NB4 (cell line): ENCODE measurements at regions not wholly inside any gene's neighbourhood (a gene's known extent, or its start where the extent isn't known, plus 50 kb on each side); places are given as distances from the start of the nearest gene placed in this dataset.
"Not testable (repeated sequence)": the region's sequence is repeated elsewhere in the genome, so short reads cannot be mapped to it uniquely, and the experiment has no call there.

Experiments
- DNase-seq: peaks from one replicate; pipeline ENCODE4 v3.0.0; 2010; ENCODE audit warnings: low read depth
- H3K4me3 ChIP-seq: one replicate; pipeline ENCODE4 v1.5.1; 2011; ENCODE audit warnings: mild to moderate bottlenecking, low read depth, low read length, moderate library complexity
- MAX ChIP-seq: IDR thresholded peaks from 2 replicates; pipeline ENCODE4 v1.6.1; 2011; ENCODE audit warnings: low read depth, low read length
- MYC ChIP-seq: IDR thresholded peaks from 2 replicates; pipeline ENCODE4 v1.6.1; 2011; ENCODE audit warnings: low read depth, low read length
- POLR2A ChIP-seq: IDR thresholded peaks from 2 replicates; pipeline ENCODE4 v1.6.1; 2011; ENCODE audit warnings: mild to moderate bottlenecking; ENCODE audit not compliant: insufficient read length; ENCODE audit errors: extremely low read depth
- TF ChIP-seq, protein P1 (sequence below): IDR thresholded peaks from one replicate; pipeline ENCODE4 v1.5.1; 2012; ENCODE audit warnings: low read depth, low read length

DNA sequence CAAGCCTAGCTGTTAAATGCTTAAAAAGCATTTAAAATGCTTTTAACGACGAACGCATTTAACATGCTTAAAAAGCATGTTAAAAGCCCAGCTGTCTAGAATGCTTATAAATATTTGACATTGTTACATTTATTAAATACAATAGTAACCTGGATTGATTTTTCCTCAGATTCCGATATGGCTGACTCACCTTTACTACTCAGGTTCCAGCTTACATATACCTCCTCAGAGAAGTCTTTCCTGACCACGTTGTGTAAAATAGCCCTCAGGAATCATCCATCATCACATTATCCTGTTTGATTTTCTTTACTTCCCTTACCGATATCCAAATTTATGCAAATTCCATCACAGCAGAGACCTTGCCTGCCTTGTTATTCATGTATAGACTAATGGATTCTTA is 51.4 kb downstream of the SLC41A2 start:
- DNase-seq = no peak
- TF ChIP-seq MYC (no peak), MAX (no peak), POLR2A (no peak)
- TF ChIP-seq, protein P1, sequence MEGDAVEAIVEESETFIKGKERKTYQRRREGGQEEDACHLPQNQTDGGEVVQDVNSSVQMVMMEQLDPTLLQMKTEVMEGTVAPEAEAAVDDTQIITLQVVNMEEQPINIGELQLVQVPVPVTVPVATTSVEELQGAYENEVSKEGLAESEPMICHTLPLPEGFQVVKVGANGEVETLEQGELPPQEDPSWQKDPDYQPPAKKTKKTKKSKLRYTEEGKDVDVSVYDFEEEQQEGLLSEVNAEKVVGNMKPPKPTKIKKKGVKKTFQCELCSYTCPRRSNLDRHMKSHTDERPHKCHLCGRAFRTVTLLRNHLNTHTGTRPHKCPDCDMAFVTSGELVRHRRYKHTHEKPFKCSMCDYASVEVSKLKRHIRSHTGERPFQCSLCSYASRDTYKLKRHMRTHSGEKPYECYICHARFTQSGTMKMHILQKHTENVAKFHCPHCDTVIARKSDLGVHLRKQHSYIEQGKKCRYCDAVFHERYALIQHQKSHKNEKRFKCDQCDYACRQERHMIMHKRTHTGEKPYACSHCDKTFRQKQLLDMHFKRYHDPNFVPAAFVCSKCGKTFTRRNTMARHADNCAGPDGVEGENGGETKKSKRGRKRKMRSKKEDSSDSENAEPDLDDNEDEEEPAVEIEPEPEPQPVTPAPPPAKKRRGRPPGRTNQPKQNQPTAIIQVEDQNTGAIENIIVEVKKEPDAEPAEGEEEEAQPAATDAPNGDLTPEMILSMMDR = no peak
- no peak overlapping the region for H3K4me3 ChIP-seq

DNA sequence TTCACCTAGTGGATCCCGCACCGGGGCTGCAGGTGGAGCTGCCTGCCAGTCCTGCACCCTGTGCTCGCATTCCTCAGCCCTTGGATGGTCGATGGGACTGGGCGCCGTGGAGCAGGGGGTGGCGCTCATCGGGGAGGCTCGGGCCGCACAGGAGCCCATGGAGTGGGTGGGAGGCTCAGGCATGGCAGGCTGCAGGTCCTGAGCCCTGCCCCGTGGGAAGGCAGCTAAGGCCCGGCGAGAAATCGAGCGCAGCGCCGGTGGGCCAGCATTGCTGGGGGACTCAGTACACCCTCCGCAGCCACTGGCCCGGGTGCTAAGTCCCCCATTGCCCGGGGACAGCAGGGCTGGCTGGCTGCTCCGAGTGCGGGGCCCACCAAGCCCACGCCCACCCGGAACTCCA is 52.6 kb downstream of the SLC41A2 start:
- H3K4me3 ChIP-seq, DNase-seq: not testable (repeated sequence)

GRCh38 chr12:104903648-104904423 is 54.3 kb downstream of the SLC41A2 start:
- no peak for TF ChIP-seq MAX
- TF ChIP-seq, protein P1 = no peak
- TF ChIP-seq MYC = no peak
- TF ChIP-seq POLR2A = no peak
- H3K4me3 ChIP-seq = no peak overlapping the region
- DNase-seq = no peak

GRCh38 chr12:104902125-104902524 is 56.0 kb downstream of the SLC41A2 start:
- no peak for DNase-seq
- TF ChIP-seq POLR2A (no peak), MYC (no peak), MAX (no peak)
- TF ChIP-seq, protein P1 = no peak

DNA sequence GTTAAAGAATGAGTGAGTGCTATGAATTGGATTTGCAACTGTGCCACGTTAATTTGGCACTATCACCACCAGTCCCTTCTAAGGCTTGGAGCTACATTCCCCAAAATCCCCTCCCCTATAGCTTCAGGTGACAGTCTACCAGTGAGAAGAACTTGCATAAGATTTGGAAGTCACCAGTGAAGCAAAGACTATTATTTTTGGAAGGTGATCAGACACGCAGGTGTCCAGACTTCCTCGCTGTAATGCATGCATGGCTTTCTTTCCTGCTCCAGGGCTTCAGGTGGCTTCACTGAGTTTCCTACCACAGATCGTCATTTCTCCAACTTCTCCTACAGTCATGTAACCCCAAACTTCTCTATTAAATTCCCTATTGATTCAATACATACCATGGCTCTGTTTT is 61.4 kb downstream of the SLC41A2 start:
- no peak for TF ChIP-seq POLR2A
- TF ChIP-seq MYC = no peak
- no peak for TF ChIP-seq MAX
- TF ChIP-seq, protein P1 = no peak
- H3K4me3 ChIP-seq = no peak overlapping the region
- DNase-seq = no peak

More at GRCh38 chr12:104902125-104902524, 56.0 kb downstream of the SLC41A2 start:
- H3K4me3 ChIP-seq = no peak overlapping the region

- H3K4me3 ChIP-seq = no peak overlapping the region
- no peak for DNase-seq
- TF ChIP-seq POLR2A (no peak), MAX (no peak), MYC (no peak)
- TF ChIP-seq, protein P1 = no peak
Measured at GRCh38 chr12:104896146-104896545, 61.9 kb downstream of the SLC41A2 start.
